ENCODE measurements at regions not wholly inside any gene's neighbourhood (a gene's known extent, or its start where the extent isn't known, plus 50 kb on each side); places are given as distances from the start of the nearest gene placed in this dataset.
"Not testable (repeated sequence)": the region's sequence is repeated elsewhere in the genome, so short reads cannot be mapped to it uniquely, and the experiment has no call there.

DNA sequence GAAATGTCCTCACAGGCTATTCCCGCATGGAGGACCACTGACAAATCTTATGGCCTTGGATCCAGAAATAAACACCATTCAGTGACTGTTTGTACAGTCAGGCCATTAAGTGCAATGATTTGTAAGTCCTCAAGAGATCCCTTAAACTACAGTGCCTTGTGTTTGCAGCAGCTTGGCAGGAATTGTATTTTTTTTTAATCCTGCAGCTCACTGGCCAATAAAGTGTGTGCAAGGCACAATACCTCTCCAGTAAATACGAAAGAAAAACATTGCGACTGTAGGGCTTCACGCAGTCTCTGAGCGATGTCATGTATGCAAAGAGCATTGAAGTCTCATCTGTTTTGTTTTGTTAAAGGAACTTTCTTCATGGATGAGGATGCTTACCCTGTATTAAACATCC is 74.2 kb upstream of the TUSC1 start (continued):
- no peak for TF ChIP-seq CSRNP3 (CRISPR knock-in tag; IDR thresholded peaks at IDR 0.05)

- no peak for TF ChIP-seq ESRRG (CRISPR knock-in tag; IDR thresholded peaks at IDR 0.05)
- no peak for TF ChIP-seq CREB5 (CRISPR knock-in tag; IDR thresholded peaks at IDR 0.05; ENCODE audit: low read depth)
- no peak for TF ChIP-seq ISL1 (CRISPR knock-in tag; IDR thresholded peaks at IDR 0.05)
- ATAC-seq, result no peak
These were observed 64.0 kb upstream of the TUSC1 start for GRCh38 chr9:25742256-25742655.

DNA sequence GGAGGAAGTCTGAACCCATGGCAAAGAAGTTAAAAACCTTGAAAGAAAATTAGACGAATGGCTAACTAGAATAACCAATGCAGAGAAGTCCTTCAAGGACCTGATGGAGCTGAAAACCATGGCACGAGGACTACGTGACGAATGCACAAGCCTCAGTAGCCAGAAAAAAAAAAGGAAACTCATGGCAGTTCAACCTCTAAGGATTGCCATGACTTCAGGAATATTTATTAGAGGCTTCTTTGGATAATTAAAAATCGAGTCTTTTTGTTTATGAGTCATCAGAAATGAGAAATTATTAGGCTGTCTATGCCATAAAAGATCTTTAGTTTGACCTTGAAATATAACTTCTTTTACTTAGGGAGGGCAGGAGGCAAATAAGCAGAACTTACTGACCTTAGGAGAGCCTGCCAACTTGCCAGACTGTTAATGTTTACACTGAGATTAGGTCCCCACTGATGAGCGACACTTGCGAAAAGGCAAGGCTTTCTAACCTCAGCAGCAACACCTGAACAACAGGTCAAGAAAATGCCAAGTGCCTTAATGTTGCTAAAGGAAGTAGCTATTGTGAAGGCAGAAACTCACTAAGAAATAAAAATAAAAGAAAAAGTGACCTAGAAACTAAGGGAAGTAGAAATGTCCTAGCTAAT is 55.2 kb upstream of the TUSC1 start:
- TF ChIP-seq OSR1 (CRISPR knock-in tag; IDR thresholded peaks at IDR 0.05) (no peak), TOX (CRISPR knock-in tag; IDR thresholded peaks at IDR 0.05; ENCODE audit: borderline replicate concordance) (no peak), ZNF565 (CRISPR knock-in tag; conservative IDR thresholded peaks at IDR 0.05; ENCODE audit: low read depth) (no peak), CSRNP3 (CRISPR knock-in tag; IDR thresholded peaks at IDR 0.05) (no peak), CSDC2 (CRISPR knock-in tag; IDR thresholded peaks at IDR 0.05) (no peak), ZFP30 (CRISPR knock-in tag; IDR thresholded peaks at IDR 0.05) (no peak), ZC3H10 (CRISPR knock-in tag; IDR thresholded peaks at IDR 0.05) (no peak), ZNF8 (CRISPR knock-in tag; IDR thresholded peaks at IDR 0.05) (no peak), GLIS3 (CRISPR knock-in tag; IDR thresholded peaks at IDR 0.05) (no peak), SNAI2 (CRISPR knock-in tag; IDR thresholded peaks at IDR 0.05) (no peak), ESRRG (CRISPR knock-in tag; IDR thresholded peaks at IDR 0.05) (no peak)
- TF ChIP-seq, protein P1, sequence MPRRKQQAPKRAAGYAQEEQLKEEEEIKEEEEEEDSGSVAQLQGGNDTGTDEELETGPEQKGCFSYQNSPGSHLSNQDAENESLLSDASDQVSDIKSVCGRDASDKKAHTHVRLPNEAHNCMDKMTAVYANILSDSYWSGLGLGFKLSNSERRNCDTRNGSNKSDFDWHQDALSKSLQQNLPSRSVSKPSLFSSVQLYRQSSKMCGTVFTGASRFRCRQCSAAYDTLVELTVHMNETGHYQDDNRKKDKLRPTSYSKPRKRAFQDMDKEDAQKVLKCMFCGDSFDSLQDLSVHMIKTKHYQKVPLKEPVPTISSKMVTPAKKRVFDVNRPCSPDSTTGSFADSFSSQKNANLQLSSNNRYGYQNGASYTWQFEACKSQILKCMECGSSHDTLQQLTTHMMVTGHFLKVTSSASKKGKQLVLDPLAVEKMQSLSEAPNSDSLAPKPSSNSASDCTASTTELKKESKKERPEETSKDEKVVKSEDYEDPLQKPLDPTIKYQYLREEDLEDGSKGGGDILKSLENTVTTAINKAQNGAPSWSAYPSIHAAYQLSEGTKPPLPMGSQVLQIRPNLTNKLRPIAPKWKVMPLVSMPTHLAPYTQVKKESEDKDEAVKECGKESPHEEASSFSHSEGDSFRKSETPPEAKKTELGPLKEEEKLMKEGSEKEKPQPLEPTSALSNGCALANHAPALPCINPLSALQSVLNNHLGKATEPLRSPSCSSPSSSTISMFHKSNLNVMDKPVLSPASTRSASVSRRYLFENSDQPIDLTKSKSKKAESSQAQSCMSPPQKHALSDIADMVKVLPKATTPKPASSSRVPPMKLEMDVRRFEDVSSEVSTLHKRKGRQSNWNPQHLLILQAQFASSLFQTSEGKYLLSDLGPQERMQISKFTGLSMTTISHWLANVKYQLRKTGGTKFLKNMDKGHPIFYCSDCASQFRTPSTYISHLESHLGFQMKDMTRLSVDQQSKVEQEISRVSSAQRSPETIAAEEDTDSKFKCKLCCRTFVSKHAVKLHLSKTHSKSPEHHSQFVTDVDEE (CRISPR knock-in tag; IDR thresholded peaks at IDR 0.05), result no peak
- no peak for ATAC-seq

DNA sequence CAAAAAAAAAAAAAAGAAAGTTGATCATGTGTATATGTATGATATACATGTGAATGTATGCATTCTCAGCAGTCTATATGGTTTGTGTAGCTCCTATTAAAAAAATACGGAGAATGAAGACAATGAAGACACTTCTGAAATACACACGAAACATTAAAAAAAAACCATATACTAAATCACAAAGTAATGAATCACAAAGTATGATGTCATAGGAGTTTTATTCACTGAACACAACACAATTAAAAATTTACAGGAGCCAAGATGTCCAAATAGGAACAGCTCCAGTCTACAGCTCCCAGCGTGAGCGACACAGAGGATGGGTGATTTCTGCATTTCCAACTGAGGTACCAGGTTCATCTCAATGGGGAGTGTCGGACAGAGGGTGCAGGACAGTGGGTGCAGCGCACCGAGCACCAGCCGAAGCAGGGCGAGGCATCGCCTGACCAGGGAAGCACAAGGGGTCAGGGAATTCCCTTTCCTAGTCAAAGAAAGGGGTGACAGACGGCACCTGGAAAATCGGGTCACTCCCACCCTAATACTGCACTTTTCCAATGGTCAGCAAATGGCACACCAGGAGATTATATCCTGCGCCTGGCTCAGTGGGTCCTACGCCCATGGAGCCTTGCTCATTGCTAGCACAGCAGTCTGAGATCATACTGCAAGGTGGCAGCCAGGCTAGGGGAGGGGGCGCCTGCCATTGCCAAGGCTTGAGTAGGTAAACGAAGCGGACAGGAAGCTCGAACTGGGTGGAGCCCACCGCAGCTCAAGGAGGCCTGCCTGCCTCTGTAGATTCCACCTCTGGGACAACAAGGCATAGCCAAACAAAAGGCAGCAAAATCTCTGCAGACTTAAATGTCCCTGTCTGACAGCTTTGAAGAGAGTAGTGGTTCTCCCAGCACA is 53.9 kb upstream of the TUSC1 start:
- ATAC-seq, result not testable (repeated sequence)

All from SK-N-SH treated with all-trans-retinoic acid at 6 μM for 48 hours (cell line).